Suprapubic skin (tissue), 3 donors: ENCODE measurements at regions not wholly inside any gene's neighbourhood (a gene's known extent, or its start where the extent isn't known, plus 50 kb on each side); places are given as distances from the start of the nearest gene placed in this dataset.

Experiments
- CTCF ChIP-seq, 2 donors: fragments of 200-600 bp in 1 of 2; fragments of 450-650 bp in 1 of 2; sonication (generic) in 1 of 2; IDR thresholded peaks; one replicate each; pipeline ENCODE4 v1.5.1; 2016 to 2019; ENCODE audit warnings: antibody characterized with exemption in 2 of 2, mild to moderate bottlenecking in 1 of 2, moderate library complexity in 1 of 2
- EP300 ChIP-seq: sonication (generic); formaldehyde crosslinking; IDR thresholded peaks from one replicate; pipeline ENCODE4 v1.6.1; 2017; ENCODE audit warnings: antibody characterized with exemption
- POLR2A ChIP-seq, 2 donors: fragments of 450-650 bp; IDR thresholded peaks; one replicate each; pipeline ENCODE4 v1.6.1; 2017; ENCODE audit warnings: antibody characterized with exemption in 2 of 2, mild to moderate bottlenecking in 2 of 2, moderate library complexity in 2 of 2

GRCh38 chr5:142402752-142403318 is 78.0 kb upstream of the SPRY4 start:
- TF ChIP-seq CTCF (IDR thresholded peaks at IDR 0.05) = no peak
- TF ChIP-seq EP300 = no peak
- TF ChIP-seq POLR2A (IDR thresholded peaks at IDR 0.05) = no peak
